Activated naive CD4-positive, alpha-beta T cell treated with anti-CD3 and anti-CD28 coated beads for 36 hours (primary cell): ENCODE measurements at regions not wholly inside any gene's neighbourhood (a gene's known extent, or its start where the extent isn't known, plus 50 kb on each side); places are given as distances from the start of the nearest gene placed in this dataset.

Experiments
- CTCF ChIA-PET: fragments of 350-600 bp; sonication (Branson Sonifier 250); formaldehyde crosslinking; loops from one replicate; lab custom pipeline; 2021; ENCODE audit warnings: antibody characterized with exemption; lab: Charles Lee
- DNase-seq: peaks from one replicate; pipeline ENCODE4 v3.0.0-alpha.2; 2020
- H3K27ac Mint-ChIP-seq: one replicate; pipeline ENCODE4 v1.8.0; 2021; ENCODE audit warnings: mild to moderate bottlenecking, mixed read lengths
- H3K27me3 Mint-ChIP-seq: one replicate; pipeline ENCODE4 v1.8.0; 2021; ENCODE audit warnings: low read depth, mixed read lengths
- H3K36me3 Mint-ChIP-seq: one replicate; pipeline ENCODE4 v1.8.0; 2021; ENCODE audit warnings: low read depth, mixed read lengths
- H3K4me1 Mint-ChIP-seq: one replicate; pipeline ENCODE4 v1.8.0; 2021; ENCODE audit warnings: low read depth, mixed read lengths
- H3K4me3 Mint-ChIP-seq: one replicate; pipeline ENCODE4 v1.8.0; 2021; ENCODE audit warnings: mild to moderate bottlenecking, moderate library complexity, mixed read lengths
- H3K9me3 Mint-ChIP-seq: one replicate; pipeline ENCODE4 v1.8.0; 2021; ENCODE audit warnings: mixed read lengths
- intact Hi-C: fragments of 100-400 bp; cut with micrococcal nuclease; formaldehyde crosslinking; loops from one replicate; pipeline ENCODE4 v1.15.1; 2023

- intact Hi-C loops: no loop called here
- Mint-ChIP-seq H3K4me3 (no peak overlapping the region), H3K4me1 (peaks cover 3% of the 10 kb centered on the region), H3K9me3 (peaks cover 2% of the 10 kb centered on the region), H3K36me3 (no peaks in the 10 kb centered on the region), H3K27me3 (peaks cover 38% of the 10 kb centered on the region), H3K27ac (no peak overlapping the region)
- DNase-seq: no peak
- CTCF ChIA-PET: no interaction called here
These were observed 178.8 kb upstream of the TWIST2 start for GRCh38 chr2:238669046-238669445.

GRCh38 chr2:238669581-238670080, 178.3 kb upstream of the TWIST2 start:
- no peaks in the 10 kb centered on the region for H3K36me3 Mint-ChIP-seq
- CTCF ChIA-PET: no interaction called here
- H3K4me1 Mint-ChIP-seq: peaks cover 3% of the 10 kb centered on the region
- intact Hi-C loops: loop anchor here (1.0 kb wide), 1 partner anchor 15 kb away; no protein-coding TSS in a partner anchor
- peaks cover 2% of the 10 kb centered on the region for H3K9me3 Mint-ChIP-seq
- H3K4me3 Mint-ChIP-seq: no peak overlapping the region
- H3K27me3 Mint-ChIP-seq: peaks cover 40% of the 10 kb centered on the region
- no peak overlapping the region for H3K27ac Mint-ChIP-seq
- no peak for DNase-seq

- Mint-ChIP-seq H3K4me3 (no peak overlapping the region), H3K27ac (peak overlapping the region; percentile 20), H3K36me3 (no peaks in the 10 kb centered on the region), H3K27me3 (peaks cover 36% of the 10 kb centered on the region), H3K4me1 (peaks cover 3% of the 10 kb centered on the region), H3K9me3 (peaks cover 2% of the 10 kb centered on the region)
- DNase-seq: peak; percentile 57
- intact Hi-C loops: loop anchor here (1.0 kb wide), 1 partner anchor 14 kb away; no protein-coding TSS in a partner anchor
- CTCF ChIA-PET: no interaction called here
These were observed 177.7 kb upstream of the TWIST2 start for GRCh38 chr2:238670111-238670585.

GRCh38 chr2:238682536-238682935, 165.3 kb upstream of the TWIST2 start:
- CTCF ChIA-PET: no interaction called here
- intact Hi-C loops: no loop called here
- Mint-ChIP-seq H3K36me3 (no peaks in the 10 kb centered on the region), H3K9me3 (peaks cover 5% of the 10 kb centered on the region), H3K27ac (no peak overlapping the region), H3K4me1 (peaks cover 13% of the 10 kb centered on the region), H3K27me3 (peaks cover 40% of the 10 kb centered on the region), H3K4me3 (no peak overlapping the region)
- no peak for DNase-seq

- H3K27ac Mint-ChIP-seq: no peak overlapping the region
- CTCF ChIA-PET: interaction anchor here (1.0 kb wide), 1 partner anchor 100 kb away, joined by 3 read pairs; no protein-coding TSS in a partner anchor
- H3K4me1 Mint-ChIP-seq: peaks cover 13% of the 10 kb centered on the region
- DNase-seq: peak; percentile 37
- H3K4me3 Mint-ChIP-seq: no peak overlapping the region
- intact Hi-C loops: loop anchor here (1.0 kb wide), 1 partner anchor 14 kb away; no protein-coding TSS in a partner anchor
- H3K36me3 Mint-ChIP-seq: no peaks in the 10 kb centered on the region
- no peaks in the 10 kb centered on the region for H3K9me3 Mint-ChIP-seq
- H3K27me3 Mint-ChIP-seq: peaks cover 32% of the 10 kb centered on the region
These were observed 163.2 kb upstream of the TWIST2 start for GRCh38 chr2:238684362-238685326.

- no peak for DNase-seq
- intact Hi-C loops: no loop called here
- Mint-ChIP-seq H3K36me3 (no peaks in the 10 kb centered on the region), H3K4me1 (peaks cover 13% of the 10 kb centered on the region), H3K27ac (no peak overlapping the region), H3K27me3 (peaks cover 32% of the 10 kb centered on the region), H3K4me3 (no peak overlapping the region), H3K9me3 (no peaks in the 10 kb centered on the region)
- CTCF ChIA-PET: interaction anchor here (1.0 kb wide), 1 partner anchor 100 kb away, joined by 3 read pairs; no protein-coding TSS in a partner anchor
These were observed 162.6 kb upstream of the TWIST2 start for GRCh38 chr2:238685327-238685709.

GRCh38 chr2:238685713-238686112, 162.2 kb upstream of the TWIST2 start:
- H3K27me3 Mint-ChIP-seq: peaks cover 31% of the 10 kb centered on the region
- intact Hi-C loops: no loop called here
- H3K36me3 Mint-ChIP-seq: no peaks in the 10 kb centered on the region
- H3K4me1 Mint-ChIP-seq: peaks cover 13% of the 10 kb centered on the region
- CTCF ChIA-PET: interaction anchor here (1.0 kb wide), 1 partner anchor 99 kb away, joined by 3 read pairs; no protein-coding TSS in a partner anchor
- H3K4me3 Mint-ChIP-seq: no peak overlapping the region
- no peak overlapping the region for H3K27ac Mint-ChIP-seq
- DNase-seq: peak; percentile 13
- no peaks in the 10 kb centered on the region for H3K9me3 Mint-ChIP-seq

GRCh38 chr2:238686223-238686622, 161.7 kb upstream of the TWIST2 start:
- Mint-ChIP-seq H3K9me3 (no peaks in the 10 kb centered on the region), H3K27me3 (peaks cover 27% of the 10 kb centered on the region), H3K4me3 (no peak overlapping the region), H3K27ac (no peak overlapping the region), H3K36me3 (no peaks in the 10 kb centered on the region), H3K4me1 (peaks cover 13% of the 10 kb centered on the region)
- no peak for DNase-seq
- CTCF ChIA-PET: interaction anchor here (0.7 kb wide), 1 partner anchor 315 kb away, joined by 3 read pairs; no protein-coding TSS in a partner anchor
- intact Hi-C loops: no loop called here

GRCh38 chr2:238688193-238689153, 159.4 kb upstream of the TWIST2 start:
- H3K27ac Mint-ChIP-seq: no peak overlapping the region
- intact Hi-C loops: no loop called here
- no peaks in the 10 kb centered on the region for H3K9me3 Mint-ChIP-seq
- H3K27me3 Mint-ChIP-seq: peaks cover 24% of the 10 kb centered on the region
- peaks cover 13% of the 10 kb centered on the region for H3K4me1 Mint-ChIP-seq
- CTCF ChIA-PET: no interaction called here
- H3K36me3 Mint-ChIP-seq: no peaks in the 10 kb centered on the region
- H3K4me3 Mint-ChIP-seq: no peak overlapping the region
- no peak for DNase-seq

- no peaks in the 10 kb centered on the region for H3K36me3 Mint-ChIP-seq
- DNase-seq: no peak
- peaks cover 21% of the 10 kb centered on the region for H3K27me3 Mint-ChIP-seq
- CTCF ChIA-PET: no interaction called here
- no peaks in the 10 kb centered on the region for H3K9me3 Mint-ChIP-seq
- no peak overlapping the region for H3K27ac Mint-ChIP-seq
- H3K4me1 Mint-ChIP-seq: peaks cover 11% of the 10 kb centered on the region
- H3K4me3 Mint-ChIP-seq: no peak overlapping the region
- intact Hi-C loops: no loop called here
These were observed 158.6 kb upstream of the TWIST2 start for GRCh38 chr2:238689331-238689730.

- Mint-ChIP-seq H3K4me1 (peaks cover 5% of the 10 kb centered on the region), H3K27ac (no peak overlapping the region), H3K4me3 (no peak overlapping the region), H3K9me3 (no peaks in the 10 kb centered on the region), H3K36me3 (no peaks in the 10 kb centered on the region), H3K27me3 (peaks cover 18% of the 10 kb centered on the region)
- CTCF ChIA-PET: no interaction called here
- no peak for DNase-seq
- intact Hi-C loops: no loop called here
These were observed 158.0 kb upstream of the TWIST2 start for GRCh38 chr2:238689871-238690389.
